Stimulated activated CD4-positive, alpha-beta T cell treated with anti-CD3 and anti-CD28 coated beads, Interleukin-15, amount 100 ng/mL, for 48 hours (primary cell): ENCODE measurements at regions not wholly inside any gene's neighbourhood (a gene's known extent, or its start where the extent isn't known, plus 50 kb on each side); places are given as distances from the start of the nearest gene placed in this dataset.
"Not testable (repeated sequence)": the region's sequence is repeated elsewhere in the genome, so short reads cannot be mapped to it uniquely, and the experiment has no call there.

Source experiments
- DNase-seq, 2 donors: peaks; one replicate each; pipeline ENCODE4 v3.0.0-alpha.2; 2020; ENCODE audit warnings: low read depth in 2 of 2

DNA sequence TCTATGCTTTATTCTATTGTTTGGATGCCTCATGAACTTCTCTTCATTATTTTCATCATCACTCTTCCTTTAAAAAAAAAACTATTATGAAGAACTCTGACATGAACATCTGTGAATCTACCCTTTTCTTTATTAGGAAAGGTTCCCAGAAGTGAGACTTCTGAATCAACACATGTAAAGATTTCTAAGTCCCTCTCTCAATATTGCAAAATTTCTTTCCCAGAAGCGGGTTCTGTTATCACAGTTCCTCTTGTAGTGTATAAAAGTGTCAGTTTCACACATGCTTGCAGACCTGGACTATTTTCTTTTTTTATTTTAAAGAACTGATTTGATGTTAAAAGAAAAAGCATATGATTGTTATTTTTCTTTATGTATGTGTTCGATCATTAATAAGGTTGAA lies 330.8 kb upstream of the KLF3 start:
- DNase-seq = no peak

DNA sequence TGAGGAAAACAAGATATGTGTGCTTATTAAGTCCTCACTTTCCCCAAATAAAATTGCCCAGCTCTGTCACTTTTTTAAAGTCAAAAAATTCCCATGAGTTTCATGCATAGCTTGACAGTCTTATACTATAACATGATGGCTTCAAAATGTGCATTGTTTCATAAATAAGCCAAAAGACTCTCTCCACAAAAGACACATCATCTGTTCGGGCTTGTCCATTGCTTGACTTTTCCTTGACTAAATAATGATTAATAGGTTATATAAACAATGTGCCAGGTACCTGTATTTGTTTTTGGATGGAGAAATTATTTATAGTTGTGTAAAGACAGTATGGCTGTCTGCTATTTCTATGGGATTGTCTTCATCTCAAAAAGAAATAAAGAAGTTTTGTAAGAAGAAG lies 329.2 kb upstream of the KLF3 start:
- DNase-seq = no peak

DNA sequence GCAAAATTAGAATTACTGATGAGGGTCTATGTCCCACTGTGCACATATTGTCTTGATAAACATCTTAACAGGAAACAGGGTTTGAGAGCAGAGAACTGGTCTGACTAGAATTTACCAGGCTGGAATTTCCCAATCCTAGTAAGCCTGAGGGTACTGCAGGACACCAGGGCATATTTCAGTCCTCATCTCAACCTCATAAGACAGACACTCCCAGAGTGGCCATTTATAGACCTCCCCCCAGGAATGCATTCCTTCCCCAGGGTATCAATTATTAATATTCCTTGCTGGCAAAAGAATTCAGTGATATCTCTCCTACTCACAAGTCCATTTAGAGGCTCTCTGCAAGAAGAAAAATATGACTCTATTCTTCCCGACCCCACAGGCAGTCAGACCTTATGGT lies 325.1 kb upstream of the KLF3 start:
- not testable (repeated sequence) for DNase-seq

DNA sequence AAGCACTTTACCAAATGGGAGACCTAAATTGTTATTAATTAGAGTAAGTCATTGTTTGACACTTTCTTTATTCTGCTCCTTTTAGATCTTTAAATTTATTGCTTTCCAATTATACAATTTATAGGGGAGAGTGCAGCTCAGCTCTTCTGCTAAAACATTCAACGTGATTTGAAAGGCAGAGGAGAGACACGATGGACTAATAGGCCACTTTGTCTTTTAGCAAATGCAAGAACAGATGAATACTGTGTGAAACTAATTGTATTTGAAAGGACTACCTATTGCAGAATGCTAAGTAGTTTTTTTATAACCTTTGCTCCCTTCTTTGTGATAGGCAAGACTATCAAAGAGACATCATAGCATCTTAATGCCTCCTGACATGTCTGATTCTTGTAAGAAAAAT lies 320.4 kb upstream of the KLF3 start:
- DNase-seq = no peak

DNA sequence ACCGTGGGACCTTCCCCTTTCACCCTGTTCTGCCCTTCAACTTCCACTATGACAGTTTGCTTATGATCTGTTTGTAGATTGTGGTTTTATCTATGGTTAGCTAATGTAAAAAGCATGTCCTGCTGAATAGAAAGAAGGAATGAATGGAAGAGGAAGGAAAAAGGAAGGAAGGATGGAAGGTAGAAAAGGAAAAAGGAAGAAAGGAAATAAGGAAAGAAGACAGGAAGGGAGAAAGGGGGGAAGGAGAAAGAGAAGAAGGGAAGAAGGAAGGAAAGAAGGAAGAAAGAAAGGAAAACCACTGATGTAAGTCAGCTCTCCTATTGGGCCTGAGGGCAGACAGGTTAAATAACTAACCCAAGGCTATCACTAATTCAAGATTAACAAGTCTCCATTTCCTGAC lies 319.1 kb upstream of the KLF3 start:
- DNase-seq = no peak

DNA sequence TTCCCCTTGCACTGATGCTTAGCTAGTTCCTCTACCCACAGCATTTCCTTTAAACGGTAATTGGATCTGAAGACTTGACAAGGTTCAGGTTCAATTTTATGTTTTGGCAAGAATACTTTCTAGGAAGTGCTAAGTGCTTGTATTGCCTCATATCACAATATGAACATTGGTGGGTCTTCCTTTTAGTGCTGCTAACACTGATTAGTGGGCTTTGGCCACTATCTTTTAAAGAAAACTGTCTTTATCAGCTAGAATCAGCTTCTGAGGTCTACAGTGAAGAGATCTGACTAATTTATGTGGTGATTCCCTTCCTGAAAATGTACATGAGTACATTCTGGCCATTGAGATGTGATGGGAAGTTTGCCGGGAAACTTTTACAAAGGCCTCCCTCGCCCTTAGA lies 316.7 kb upstream of the KLF3 start:
- no peak for DNase-seq

DNA sequence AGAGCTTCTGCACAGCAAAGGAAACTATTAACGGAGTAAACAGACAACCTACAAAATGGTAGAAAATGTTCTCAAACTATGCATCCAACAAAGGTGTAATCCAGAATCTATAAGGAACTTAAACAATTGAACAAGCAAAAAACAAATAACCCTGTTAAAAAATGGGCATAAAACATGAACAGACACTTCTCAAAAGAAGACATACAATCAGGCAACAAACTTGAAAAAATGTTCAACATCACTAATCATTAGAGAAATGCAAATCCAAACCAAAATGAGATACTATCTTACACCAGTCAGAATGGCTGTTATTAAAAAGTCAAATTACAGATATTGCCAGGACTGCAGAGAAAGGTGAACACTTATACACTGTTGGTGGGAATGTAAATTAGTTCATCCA lies 309.6 kb upstream of the KLF3 start:
- DNase-seq = no peak

DNA sequence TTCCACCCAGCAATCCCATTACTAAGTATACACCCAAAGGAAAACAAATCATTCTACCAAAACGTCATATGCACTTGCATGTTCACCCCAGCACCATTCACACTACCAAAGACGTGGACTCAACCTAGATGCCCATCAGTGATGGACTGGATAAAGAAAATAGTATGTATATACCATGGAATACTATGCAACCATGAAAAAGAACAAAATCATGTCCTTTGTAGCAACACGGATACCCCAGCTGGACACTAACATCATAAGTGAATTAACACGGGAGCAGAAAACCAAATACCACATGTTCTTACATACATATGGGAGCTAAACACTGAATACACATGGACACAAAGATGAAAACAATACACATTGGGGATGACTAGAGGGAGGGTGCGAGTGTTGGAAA lies 309.1 kb upstream of the KLF3 start:
- no peak for DNase-seq

DNA sequence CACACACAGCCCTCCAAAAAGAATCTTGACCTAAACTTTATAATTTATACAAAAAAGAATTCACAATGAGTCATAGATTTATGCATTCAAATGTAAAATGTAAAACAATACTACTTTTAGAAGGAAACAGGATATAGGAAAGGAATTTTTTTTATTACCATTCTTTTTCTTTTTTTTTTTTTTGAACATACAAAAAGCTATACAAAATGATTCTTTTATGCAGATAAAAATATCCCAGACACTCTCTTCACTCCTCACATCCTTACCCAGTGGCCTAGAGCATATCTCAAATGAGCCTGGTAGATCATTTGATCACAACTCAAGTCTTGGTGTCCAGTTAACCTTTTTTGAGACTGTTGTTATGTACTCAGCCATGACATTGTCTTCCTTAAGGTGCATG lies 307.3 kb upstream of the KLF3 start:
- DNase-seq = no peak

DNA sequence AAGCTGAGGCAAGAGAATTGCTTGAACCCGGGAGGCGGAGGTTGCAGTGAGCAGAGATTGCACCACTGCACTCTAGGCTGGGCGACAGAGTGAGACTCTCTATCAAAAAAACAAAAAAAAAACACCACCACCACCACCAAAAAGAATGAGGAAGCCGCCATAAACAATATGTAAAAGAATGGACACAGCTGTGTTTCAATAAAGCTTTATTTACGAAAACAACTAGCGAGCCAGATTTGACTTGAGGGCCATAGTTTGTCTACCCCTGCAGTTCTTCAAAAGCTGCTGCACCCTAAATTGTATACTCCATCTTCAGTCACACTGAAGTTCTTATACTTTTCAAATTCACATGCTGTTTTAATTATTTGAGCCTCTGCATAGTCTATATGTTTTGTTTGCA lies 306.5 kb upstream of the KLF3 start:
- DNase-seq = no peak

DNA sequence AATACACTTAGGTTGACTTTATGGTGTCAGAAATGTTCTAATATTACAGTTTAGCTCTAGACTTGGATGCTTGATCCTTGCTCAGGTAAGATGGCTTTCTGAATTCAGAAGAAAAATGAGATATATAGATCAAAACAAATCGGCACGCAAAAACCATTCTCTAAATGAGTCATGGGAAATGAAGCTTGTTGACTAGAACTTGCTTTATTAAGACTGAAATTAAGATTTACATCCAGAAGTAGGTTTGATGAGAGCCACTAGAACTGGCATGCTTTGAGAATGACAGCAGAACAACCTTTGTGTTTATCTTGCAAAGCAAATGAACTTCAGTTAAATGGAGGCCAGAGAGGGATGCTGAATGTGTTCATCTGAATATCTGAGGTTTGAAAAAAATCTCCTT lies 304.9 kb upstream of the KLF3 start:
- no peak for DNase-seq

DNA sequence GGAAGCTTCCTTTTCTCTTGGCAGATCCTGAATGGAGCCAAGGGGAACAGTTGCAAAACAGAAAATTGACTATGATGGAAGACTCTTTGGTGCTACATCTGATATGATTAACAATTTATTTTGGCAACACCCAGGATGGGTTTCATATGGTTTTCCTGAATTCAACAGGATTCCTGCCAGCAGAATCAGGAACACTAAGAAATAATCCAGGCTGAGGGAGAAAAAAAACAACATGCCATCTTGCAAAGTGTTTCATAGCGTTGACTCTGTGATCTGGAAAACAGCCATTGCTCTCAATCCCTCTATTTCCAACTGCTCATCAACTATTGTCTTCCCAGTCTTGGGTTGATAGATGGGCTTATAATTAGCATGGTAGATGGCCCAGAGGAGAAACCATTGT lies 303.8 kb upstream of the KLF3 start:
- DNase-seq = no peak

DNA sequence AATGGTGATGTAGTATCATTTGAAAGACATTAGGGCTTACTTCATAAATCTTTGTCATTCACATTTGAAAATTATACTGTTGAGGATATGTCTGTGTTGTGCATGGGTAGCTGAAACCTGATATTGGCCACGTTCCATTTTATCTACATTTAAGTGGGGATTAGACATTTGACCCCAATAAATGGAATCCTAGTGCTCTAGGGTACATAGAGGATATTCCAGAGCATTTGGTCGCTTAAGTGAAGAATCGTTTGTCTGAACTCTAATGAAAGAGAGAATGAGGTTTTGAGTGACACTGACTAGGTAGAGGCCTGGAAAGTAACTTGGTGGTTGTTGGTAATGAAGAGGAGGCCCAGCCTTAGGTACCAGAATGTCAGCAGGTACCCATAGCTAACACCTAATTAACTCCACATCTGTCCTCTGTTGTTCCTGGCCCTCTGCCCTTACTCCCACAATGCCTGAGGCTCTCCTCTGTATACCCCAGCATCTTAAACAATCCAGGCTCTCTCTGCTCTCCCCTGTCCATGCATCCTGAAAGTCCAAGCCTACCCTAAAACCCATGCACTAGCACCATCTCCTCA lies 299.5 kb upstream of the KLF3 start:
- no peak for DNase-seq

DNA sequence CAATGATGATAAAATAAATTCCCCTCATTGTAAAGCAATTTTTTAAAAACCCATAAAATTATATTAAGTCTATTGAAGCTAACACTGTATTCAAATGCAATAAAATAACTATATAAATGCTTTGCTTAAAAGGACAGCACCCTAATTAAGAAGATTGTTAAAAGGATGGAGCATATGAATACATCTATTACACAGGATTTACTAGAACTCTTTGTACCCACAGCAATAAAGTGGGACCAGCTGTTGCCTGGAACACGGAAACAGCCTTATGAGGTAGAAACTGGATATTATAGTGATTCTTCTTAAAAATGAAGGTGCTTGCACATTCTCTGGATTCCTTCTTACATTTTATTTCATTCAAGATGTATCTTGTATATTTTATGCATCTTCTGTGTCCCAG lies 298.7 kb upstream of the KLF3 start:
- no peak for DNase-seq

DNA sequence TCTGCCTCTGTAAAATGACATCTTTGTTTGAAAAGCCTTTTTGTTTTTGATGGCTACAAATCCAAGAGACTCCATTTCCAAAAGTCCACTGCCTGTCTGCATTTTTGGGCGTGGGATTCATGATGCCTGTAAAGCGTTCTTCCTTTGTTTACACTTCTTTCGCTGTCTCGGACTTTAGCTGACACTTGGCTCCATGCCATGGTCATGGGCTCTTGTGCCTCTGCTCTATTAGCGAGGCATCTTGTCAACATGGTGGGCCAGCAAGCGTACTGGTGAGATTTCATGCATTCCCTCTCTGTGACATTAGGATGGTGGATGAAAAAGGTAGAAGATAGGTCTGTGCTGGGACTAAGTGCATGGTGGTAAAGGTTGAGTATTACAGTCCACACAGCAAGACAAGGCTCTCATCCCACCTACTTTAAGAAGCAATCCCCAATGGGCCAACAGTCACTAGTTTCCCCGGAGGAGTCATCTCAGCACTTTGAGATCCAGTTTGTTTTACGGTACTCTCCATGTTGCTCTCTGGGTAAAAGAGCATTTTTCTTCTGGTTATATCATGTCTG lies 298.2 kb upstream of the KLF3 start:
- DNase-seq = no peak

DNA sequence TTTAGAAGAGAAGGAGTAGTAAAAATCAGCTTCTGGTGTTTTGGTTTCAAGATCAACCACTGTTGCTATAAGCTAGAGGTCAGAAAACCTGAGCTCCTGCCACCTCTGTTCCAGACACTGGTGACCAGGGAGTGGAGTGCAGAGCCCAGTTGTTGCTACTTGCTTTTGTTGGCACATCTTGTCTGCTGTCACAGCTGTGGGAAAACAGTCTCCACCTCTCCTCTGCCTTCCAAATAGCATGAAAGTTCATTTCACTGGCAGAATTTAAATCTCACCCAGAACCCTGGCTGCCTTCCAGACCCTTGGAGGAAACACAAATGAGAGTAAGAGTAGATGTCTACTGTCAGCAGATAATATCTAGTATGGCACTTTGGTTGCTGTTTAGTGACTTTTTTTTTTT lies 297.5 kb upstream of the KLF3 start:
- no peak for DNase-seq

DNA sequence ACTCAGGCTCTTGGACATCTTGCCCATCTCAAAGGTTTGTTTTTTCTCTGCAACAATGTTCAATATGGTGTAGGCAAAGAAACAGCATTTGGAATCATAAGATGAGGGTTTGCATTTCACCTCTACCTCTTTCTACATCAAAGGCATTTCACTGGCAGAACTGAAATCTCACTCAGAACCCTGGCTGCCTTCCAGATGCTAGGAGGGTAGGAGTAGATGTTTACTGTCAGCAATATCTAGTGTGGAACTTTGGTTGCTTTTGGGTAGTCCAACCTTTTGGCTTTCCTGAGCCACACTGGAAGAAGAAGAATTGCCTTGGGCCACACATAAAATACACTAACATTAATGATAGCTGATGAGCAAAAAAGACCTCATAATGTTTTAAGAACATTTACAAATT lies 297.0 kb upstream of the KLF3 start:
- DNase-seq = no peak

DNA sequence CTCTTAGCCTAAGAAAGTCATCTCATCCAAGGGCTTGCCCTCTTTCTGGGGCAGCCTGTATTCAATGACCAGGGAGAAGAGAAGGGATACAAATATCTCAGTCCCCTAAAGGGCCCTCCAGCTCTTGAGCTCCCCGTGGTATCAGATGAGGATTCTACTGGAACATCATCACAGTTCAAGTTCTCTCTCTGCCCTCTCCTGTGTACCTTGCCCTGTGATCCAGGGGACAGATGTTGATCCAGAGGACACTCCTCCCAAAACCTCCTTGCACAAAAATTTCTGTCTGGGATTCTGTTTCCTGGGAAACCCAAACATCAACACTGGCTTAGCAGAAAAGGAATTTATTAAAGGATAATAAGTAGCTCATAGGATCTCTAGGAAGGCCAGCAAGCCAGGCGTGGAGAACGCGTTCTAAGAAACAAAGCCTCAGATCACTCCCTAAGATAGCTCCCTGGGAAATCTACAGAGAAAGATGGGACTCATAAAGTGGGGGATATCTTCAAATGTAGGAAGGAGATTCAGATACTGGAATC lies 296.3 kb upstream of the KLF3 start:
- no peak for DNase-seq

DNA sequence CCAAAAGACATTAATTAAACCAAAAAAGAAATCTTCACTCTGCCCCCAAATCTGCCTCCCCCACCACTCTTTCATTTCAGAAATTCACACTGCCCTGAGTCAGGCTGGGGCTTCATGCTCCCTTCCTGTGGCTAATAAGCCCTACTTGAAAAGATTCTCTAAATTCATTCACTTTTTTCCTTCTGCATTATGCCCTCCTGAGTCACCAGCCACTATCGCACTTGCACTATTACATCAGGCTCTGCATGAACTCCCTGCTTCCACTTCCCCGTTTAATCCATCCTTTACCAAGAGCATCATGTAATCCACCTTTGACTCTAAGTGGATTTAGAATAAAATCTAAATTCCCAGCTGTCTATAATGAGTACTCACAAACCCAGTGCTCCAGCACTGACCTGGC lies 295.4 kb upstream of the KLF3 start:
- DNase-seq = peak in 1 of 2 donors; percentile 2

DNA sequence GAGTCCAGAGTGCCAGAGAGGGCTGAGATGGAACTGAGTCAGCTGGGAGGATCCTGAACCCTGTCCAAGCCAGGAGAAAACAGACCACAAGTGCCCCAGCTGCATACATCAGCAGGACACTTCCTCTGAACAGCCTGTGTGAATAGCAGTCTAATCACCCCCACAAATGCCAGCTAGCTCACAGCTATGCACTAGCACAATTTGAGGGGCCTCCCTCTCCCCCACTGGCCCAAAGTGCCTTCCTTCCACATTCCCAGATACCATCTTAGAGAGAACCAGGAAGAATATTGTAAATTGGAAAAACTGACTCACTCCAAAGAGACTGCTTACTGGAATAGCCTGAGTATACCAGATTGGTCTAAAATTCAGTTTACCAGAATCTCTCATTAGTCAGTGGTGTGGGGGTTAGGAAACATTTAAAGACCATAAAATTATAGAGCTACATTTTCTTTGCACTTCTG lies 292.6 kb upstream of the KLF3 start:
- DNase-seq = no peak

DNA sequence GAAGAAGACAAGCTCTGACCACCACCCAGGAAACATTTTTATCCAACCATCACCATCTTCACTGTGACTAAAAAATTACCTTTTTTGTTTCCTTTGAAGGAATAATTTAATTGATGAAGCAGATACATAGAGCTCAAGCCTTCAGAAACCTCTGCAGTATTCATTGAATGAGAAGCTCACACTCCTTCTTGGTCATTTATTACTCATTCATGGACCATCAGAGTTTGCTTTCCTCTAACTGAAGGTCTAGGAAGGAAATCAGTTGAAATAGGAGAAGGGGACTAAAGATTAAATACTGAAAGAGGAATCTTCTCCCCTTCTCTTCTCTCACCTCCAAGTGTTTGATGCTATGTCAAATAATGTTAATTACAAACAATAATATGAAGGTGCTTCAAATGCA lies 290.6 kb upstream of the KLF3 start:
- no peak for DNase-seq

DNA sequence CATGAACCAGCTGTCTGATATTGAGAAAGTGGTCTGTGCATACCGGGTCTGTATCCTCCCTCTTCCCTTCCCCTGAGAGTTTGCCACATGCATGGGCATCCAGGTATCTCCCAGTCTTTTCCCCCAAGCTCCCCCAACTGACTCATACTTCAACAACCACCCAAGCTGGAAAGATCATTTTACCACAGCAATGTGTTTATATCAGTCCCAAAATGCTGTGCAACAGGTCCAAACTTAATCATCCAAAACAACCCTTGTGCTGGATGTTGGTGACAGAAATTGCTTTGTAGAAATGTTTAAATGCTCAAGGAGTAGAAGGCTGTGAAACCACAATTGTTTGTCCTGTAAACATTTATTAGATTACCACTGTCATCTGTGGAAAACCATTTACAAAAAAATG lies 286.8 kb upstream of the KLF3 start:
- no peak for DNase-seq

DNA sequence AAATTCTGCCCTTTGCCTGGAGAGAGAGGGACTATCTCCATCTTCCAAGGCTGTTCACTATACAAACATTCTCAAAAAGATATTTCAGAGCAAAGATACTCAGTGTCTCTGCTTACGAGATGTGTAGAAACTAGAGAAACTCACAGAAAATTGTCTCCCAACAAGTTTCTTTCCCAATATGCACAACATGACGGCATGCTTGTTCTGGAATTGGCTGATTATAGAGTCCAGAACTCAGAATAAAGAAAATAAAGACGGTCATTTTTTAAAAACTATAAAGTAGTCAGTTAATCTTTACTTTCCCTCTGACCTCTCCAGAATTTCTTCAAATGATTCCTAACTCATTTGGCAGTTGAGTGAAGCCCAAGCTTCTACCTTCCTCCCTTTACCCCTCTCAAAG lies 285.5 kb upstream of the KLF3 start:
- no peak for DNase-seq

DNA sequence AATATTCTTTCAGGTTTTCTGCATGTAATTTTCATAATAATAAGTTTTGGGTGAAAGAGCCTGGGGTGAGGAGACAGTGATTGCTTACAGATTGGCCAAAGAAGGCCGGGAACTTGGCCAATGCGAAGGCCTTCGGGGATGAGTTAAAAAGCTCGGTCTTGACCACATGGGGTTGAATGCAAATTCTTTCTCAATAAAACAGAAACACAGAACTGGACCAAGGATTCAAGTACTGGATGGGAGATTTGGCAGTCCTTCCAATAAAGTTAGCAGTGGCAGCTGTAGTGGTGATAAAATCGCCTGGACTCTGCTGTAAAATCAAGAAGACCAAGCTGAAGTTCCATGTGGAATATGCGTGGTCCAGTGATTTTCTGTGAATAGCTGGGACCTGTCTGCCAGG lies 282.2 kb upstream of the KLF3 start:
- no peak for DNase-seq
